Stimulated activated CD4-positive, alpha-beta T cell treated with anti-CD3 and anti-CD28 coated beads, TNF-alpha, amount 100 ng/mL, for 48 hours (primary cell): ENCODE measurements at regions not wholly inside any gene's neighbourhood (a gene's known extent, or its start where the extent isn't known, plus 50 kb on each side); places are given as distances from the start of the nearest gene placed in this dataset.
A peak's percentile ranks its signal among the peaks of the same experiment; 100 is the strongest.
"Not testable (repeated sequence)": the region's sequence is repeated elsewhere in the genome, so short reads cannot be mapped to it uniquely, and the experiment has no call there.

Source experiments
- DNase-seq, 3 donors: peaks; one replicate each; pipeline ENCODE4 v3.0.0-alpha.2; 2020; ENCODE audit warnings: low read depth in 3 of 3

DNA sequence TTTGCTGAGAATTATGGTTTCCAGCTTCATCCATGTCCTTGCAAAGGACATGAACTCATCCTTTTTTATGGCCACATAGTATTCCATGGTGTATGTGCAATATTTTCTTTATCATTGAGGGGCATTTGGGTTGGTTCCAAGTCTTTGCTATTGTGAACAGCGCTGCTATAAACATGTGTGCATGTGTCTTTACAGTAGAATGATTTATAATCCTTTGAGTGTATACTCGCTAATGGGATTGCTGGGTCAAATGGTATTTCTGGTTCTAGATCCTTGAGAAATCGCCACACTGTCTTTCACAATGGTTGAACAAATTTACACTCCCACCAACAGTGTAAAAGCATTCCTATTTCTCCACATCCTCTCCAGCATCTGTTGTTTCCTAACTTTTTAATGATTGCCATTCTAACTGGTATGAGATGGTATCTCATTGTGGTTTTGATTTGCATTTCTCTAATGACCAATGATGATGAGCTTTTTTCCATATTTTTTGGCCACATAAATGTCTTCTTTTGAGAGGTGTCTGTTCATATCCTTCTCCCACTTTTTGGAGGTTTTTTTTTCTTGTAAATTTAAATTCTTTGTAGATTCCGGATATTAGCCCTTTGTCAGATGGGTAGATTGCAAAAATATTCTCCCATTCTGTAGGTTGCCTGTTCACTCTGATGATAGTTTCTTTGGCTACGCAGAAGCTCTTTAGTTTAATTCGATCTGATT, 180.1 kb downstream of the PLPPR4 start:
- DNase-seq = not testable (repeated sequence)

DNA sequence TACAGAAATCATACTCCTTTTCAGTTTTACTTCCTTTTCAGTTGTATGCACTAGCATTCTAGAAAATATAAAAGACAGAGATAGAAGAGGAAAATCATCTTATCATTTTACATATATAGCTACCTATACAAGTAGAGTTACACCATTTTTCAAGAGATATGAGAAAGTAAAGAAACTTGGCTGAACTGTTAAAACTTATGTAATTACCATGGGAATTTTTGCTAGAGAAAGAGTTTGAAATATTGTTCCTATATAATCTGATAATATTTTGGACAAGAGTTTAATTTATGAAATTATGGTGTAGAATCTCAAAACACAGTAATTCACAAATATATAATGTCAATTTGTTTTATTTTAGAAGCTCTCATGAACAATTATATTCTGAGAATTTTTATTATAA, 180.8 kb downstream of the PLPPR4 start:
- no peak for DNase-seq

DNA sequence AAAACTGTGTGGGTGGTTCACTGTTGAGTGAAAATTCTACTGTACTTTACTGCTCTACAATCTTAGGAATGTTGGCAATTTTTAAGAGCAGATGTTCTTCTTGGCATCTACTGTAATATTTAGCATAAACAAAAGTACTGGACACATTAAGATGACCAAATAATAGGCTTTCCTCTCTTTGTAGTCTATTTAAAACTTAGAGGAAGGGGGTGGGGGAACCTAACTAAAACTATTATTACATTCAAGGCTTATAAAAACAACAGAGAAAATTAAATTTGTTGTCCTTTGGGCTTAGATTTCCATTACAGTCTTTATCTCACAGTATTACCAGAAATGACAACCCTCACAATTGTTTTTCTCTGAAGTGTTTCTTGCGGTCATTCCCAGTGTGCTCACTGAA, 181.2 kb downstream of the PLPPR4 start:
- DNase-seq = no peak

DNA sequence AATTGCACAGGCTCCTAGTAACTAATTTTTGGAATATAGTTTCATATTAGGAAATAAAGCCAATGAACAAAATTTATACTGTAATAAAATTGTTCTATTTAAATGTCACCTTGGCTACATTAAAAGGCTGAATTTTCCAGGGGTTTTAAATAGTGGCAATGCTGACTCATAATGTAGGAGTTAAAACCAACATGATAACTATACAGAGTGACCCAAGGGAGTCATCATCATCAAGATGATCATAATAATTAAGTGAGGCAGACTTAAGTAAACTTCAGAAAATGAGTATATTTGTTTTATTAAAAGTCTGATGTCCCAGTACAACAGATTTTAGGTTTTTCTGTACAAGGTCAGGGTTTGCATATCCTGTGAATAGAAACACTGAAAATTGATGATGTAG, 183.4 kb downstream of the PLPPR4 start:
- DNase-seq = no peak

DNA sequence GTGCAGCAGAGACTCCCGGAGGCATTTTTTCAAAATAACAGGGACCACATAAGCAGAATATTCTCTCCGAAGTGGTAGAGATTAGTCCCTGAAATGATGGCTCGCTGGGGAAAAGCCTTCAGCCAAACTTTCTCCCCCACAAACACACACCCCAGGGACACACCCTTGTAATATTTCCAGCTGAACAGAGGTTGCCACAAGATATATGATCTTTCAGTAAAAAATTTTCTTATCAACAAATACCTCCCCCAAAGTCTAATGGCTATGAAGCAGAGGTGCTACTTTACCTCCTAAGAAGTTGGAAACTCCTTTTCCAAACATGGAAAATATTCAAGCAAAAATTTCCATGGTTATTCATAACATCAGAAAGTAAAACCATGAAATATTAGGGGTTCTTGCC, 190.2 kb upstream of the PALMD start:
- no peak for DNase-seq

DNA sequence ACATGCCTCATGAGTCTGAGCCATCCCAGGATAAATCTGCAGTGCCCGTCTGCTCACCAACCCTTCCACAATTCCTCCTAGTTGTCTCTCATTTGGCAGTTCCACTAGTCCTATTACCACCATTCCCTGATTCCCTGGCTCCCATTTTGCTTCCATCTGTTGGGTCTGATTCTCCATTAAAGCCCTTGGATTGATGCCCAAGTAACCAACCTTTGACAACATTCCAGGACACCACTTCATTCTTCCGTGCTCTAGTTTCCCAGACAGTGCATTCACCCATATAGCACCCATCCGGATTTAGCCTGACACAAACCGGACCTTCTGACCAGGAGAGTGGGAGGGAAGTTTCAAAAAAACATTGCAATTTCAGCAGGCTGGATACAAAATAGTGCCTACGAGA, 189.4 kb upstream of the PALMD start:
- no peak for DNase-seq

DNA sequence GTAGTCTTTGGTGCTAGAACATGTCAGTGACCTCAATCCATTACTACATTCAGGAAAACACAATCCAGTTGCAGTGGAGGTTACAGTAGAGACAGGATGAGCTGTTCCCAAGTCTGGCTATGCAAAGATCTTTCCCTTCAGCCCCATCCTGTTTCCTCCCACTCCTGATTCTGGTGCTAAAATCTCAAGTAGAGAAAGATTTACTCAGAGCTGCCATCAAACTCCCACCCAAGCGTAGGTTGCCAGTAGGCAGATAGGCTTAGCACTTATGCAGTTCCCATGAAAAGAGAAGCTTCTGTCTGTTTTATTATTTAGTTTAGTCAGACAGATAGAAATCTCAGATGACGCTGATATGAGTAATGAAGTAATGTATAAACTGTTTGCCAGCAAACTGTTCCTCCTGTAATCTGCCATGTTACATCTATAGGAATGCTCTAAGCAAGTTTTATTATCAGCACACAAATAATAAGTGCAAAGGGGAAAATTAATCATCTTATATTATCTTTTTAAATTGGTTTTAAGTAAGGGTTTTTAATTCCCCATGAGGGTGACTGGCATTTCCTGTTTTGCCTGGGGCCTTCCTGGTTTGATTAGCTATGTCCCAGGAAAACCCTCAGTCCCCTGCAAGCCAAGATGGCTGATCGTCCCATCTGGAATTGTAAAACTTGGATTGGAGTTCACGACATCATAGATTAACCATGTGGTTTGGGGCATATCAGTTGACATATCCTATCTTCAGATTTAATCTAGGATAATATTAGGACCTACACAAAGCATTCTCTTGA, 188.3 kb upstream of the PALMD start:
- DNase-seq = no peak

DNA sequence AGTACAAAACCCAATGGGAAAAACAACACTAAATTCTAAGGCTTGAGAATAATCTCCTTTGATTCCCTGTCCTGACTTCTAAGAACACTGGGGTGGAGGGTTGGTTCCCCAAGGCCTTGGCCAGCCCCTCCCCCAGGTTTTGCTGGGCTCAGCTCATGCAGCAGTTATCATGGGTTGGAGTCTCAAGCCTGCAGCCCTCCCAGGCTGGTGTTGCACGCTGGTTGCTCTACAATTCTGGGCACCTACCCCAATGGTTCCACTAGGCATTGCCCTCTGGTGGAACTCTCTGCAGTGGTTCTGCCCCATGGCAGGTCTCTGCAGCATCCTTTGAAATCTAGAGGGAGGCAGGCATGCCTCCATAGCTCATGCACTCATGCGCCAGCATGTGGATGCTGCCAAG, 184.4 kb upstream of the PALMD start:
- DNase-seq = no peak

DNA sequence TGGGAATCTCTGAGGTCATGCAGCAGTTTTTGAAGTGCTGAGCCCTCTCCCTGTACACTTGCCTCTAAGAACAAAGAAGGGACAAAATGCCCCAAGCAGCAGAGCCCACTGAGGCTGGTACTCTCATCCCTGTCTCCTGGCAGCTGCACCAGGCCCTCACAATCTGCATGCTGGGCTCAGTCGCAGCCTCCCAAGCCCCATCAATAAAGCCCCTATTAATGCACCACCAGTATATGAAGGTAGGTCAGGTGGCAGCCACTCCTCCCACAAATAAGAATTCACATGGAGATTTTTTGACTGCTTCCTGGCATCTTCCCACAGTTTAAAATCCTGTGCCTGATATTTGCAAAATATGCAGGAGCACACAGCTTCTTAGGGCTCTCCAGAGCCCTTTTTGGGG, 181.2 kb upstream of the PALMD start:
- DNase-seq = no peak

DNA sequence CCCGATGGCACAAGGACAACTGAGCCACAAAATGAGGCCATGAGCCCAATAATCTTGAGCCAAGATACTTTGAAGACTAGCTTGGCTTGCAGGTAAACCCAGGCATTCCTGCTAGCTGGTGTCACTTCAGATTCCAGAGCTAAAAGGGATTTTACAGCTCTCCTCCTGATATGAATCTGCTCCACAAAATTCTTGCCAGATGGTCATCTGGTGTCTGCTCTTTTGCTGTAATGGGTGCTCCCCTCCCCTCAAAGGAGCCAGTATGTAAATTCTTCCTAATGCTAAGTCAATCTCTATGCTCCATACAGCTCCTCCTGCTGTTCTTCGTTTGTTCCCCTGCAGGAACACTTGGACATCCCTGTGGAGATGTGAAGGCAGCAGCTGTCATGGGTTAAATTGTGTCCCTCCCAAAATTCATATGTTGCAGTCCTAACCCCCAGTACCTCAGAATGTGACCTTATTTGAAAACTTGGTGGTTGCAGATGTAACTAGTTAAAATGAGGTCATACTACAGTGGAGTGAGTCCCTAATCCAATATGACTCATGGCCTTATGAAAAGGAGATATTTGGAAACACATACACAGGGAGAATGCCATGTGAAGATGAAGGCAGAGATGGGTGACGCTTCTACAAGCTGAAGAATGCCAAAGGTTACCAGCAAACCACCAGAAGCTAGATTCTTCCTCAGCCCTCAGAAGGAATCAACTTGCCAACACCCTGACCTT, 180.6 kb upstream of the PALMD start:
- DNase-seq = no peak

DNA sequence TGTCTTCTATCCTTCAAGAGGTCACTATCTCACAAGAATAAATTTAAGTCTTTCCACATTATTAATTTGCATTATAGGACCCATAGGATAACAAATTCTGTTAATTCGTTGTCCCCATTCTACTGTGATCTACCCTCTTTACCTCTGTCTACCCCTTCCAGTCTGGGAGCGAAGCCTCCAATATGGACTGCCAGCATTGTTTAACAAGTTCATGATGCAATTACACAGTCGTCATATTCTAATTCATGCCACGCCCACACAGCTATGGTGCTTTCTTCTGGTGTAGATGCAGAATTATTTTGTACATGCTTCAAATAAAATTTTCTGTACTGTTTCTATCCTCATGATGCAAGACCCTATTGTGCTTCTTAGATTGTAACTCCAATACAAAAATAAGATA, 178.3 kb upstream of the PALMD start:
- no peak for DNase-seq

DNA sequence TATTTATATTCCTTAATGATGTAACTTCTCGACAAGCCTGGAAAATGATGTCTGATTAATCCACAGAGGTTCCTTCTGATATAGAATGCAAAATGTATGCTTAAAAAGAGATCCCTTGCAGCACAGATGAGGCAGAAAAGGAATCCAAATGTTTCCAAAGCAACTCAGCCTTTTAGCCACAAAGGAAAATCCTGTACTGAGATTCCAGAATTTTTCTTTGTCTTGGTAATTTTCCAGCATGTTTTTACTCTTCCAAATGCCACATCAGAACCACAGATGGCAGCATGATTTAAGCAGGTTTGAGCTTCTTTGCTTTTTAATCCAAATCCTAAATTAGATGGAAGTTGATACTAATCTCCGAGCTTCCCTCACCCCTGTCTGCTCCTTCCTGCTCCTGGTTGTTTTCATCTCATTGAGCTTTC, 176.4 kb upstream of the PALMD start:
- DNase-seq = no peak

DNA sequence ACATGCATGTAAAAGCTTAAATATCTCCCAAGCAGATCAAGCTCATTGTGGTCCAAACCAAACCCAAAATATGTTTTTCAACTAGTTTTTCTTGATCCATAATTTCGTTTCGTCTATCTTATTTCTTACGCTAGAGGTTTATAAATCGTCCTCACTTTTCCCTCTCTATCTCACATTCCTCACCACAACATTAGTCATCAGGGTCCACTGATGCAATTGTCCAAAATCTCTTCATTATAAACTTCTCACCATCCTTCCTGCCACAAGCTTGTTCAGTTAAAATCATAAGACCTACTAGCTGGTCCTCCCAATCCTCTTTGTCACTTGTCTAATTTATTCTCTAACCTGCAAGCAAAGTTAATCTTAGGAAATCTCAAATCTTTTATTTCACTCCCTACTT, 173.0 kb upstream of the PALMD start:
- no peak for DNase-seq

DNA sequence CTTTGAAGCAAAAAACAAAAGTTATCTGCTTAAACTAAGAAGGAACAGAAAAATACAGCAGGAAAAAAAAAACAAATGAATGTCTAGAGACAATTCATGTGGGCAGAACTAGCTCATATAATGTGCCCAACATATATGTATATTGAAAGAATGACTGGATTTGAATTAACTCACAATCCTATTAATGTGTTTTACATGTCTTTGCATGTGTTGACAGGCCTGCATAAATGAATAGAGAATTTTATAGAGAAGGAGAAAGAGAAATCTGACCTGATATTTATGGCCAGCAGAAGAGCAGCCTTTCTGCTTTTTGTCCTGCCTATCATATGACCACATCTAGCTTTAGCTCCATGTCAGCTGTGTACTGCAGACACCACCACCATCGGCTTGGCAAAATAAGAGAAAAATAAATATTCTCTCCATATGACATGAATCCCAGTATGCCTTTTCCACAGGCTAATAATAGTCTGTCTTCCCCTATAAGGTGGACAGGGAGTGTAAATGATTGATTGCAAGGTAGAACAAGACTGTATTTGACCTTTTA, 171.5 kb upstream of the PALMD start:
- DNase-seq = no peak

DNA sequence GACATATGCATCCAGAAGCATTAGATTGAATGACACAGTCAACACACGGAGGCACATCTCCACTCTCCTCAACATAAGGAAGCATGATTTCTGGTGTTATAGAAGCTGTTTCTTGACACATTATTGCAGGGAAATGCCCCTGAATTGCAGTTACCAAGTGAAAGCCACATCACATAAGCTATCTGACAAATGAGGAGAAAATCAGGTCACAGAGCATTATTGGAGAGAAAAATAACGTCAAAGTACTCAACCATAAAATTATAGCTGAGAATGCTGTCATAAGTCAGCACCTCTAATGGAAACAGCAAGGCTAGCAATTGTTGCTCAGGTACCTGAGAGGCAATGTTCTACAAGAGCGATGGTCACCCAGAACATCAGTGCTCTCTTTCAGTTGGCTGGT, 169.9 kb upstream of the PALMD start:
- no peak for DNase-seq

DNA sequence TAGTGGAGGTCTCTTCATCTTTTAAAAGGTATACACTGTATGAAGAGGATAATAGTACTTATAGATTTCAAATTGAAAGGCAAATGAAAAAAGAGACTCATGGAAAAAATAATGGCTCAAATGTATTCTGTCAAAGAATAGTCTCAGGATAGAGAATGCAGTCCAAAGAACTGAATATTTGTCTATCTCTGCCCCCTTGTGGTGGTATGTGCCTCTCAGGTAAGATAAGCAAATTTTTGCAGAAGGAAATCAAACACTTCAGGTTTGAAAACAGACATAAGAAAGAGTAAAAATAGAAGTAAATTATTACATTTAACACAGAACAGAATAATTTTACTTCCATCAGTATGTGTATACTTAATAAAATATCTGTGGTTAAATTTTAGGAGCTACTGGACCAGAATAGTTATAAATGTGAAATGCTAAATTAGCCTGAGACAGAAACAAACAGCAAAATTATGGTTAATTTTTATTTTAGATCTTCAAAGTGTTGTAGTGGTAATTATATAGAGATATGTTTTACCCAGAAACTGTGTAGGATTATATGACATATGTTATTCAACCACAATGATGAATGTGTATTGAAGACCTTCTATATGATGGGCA, 164.4 kb upstream of the PALMD start:
- DNase-seq = peak in 1 of 3 donors; percentile 21

DNA sequence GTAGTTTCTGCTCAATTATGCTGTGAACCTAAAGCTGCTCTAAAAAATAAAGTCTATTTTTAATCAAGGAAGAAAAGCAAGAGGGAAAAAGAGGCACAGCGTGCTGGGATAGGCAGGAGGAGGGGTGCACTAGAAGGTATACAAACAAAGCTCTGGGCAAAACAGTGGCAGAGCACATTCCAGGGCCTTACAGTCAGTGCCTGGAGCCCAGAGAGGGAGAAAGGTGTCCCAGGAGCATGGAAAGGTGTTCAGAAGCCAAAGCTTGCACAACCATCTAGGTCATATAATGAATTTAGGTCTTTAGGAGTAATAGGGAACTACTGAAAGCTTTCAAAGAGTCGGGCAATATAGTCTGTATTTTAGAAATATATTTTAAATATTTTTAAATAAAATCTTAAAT, 163.6 kb upstream of the PALMD start:
- no peak for DNase-seq

DNA sequence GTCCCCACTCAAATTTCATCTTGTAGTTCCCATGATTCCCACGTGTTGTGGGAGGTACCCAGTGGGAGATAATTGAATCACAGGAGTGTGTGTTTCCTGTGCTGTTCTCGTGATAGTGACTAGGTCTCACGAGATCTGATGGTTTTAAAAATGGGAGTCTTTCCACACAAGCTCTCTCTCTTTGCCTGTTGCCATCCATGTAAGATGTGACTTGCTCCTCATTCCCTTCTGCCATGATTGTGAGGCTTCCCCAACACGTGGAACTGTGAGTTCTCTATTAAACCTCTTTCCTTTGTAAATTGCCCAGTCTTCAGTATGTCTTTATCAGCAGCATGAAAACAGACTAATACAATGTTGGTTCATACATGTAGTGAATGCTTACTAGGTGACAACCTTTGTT, 163.2 kb upstream of the PALMD start:
- no peak for DNase-seq

DNA sequence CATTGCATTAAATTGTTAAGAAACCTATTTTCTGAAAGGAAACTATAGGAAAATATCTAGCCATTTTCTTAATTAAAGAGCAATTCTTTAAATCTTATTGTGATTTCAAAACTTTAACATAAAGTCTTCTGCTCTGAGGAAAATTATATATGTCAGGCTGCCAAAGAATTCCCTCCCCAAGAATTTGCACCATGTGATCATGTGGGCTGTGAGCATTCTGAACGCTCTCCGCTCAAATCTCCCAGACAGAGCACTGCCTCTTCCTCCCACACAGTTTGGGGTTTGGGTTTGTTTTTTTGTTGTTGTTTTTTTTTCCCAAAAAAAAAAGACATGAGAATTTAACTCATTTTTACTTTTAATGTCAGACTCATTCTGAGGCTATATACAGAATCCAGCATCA, 155.9 kb upstream of the PALMD start:
- no peak for DNase-seq

DNA sequence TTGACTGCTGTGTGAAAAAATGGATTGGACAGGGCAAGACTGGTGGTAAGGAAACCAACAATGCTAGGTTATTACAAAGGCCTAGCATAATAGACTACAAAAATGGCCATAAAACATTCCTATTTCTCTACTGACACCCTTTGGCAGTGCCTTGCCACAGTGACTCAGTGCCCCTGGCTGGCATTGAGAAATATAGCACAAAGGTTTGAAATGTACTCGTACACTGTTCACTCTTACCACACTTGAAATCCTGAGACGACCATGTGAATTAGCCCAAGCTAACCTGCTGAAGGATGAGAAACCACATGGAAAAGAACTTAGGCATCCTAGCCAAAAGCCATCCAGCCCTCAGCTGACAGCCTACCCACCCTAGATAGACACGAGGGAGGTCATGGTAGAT, 149.8 kb upstream of the PALMD start:
- no peak for DNase-seq

DNA sequence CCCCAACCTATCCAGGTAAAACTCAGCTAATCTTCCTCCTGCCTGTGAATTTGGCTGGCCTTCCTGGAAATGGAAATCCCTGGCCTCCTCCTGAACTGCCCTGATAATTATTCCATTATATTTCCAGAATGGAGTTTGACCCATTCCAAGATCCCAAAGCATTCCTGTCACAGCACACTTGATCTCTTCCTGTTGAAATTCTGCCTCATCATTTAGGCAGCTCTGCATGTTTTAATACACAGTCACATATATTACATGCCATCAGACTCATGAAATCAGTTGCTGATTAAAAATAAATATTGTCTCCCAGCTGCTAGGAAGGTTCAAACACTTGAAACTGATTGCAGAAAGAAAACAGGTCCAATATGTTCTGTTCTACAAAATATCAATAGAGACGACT, 148.2 kb upstream of the PALMD start:
- no peak for DNase-seq

DNA sequence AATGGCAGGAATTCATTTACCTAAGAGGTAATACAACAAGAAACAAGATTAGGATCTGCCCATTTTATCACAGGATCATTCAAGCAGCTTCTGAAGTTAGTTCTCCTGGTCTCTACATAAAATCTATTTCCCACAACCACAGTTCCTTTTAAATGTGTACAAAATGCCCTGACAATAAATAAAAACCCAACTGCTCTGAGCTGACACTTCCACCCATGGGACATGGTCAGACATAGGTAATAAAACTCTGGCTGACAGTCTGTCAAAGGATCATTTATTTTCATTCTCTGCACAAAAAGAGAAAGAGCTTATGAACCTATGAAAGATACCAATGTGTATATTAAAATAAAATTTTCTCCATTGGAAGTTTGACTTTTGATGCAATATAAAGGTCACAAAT, 145.4 kb upstream of the PALMD start:
- no peak for DNase-seq
